H1 (cell line): ENCODE measurements at regions not wholly inside any gene's neighbourhood (a gene's known extent, or its start where the extent isn't known, plus 50 kb on each side); places are given as distances from the start of the nearest gene placed in this dataset.

Experiments
- CTCF ChIA-PET: fragments of 300-600 bp; sonication (Branson Sonifier 250); formaldehyde crosslinking; loops from one replicate; lab custom pipeline; 2021; ENCODE audit not compliant: partially characterized antibody; lab: Charles Lee
- POLR2A ChIA-PET: fragments of 300-600 bp; sonication (Branson Sonifier 250); formaldehyde crosslinking; loops from one replicate; lab custom pipeline; 2021; ENCODE audit warnings: inconsistent platforms; ENCODE audit not compliant: partially characterized antibody; lab: Charles Lee
- DNase-seq, 2 experiments: peaks; one replicate each; pipeline versions ENCODE4 v3.0.0 to v3.0.0-alpha.2; 2010 to 2022; ENCODE audit warnings: low spot score in 2 of 2, low read depth in 1 of 2, mixed read lengths in 1 of 2
- FAIRE-seq: peaks from 2 replicates; lab custom pipeline; 2011; peaks lifted over from hg19 to GRCh38; lab: Jason Lieb, UNC
- H2AFZ ChIP-seq: 2 replicates; pipeline ENCODE4 v1.8.1; 2012; ENCODE audit warnings: low read length, inconsistent platforms
- H2AK5ac ChIP-seq: 2 replicates; pipeline ENCODE4 v1.6.1; 2013; ENCODE audit warnings: low read depth, low read length
- H2BK120ac ChIP-seq: replicated peaks from 2 replicates; pipeline ENCODE3; 2013; ENCODE audit warnings: low read depth, low read length, inconsistent platforms
- H2BK12ac ChIP-seq: 2 replicates; pipeline ENCODE4 v1.6.1; 2013; ENCODE audit warnings: low read depth, low read length
- H2BK15ac ChIP-seq: 2 replicates; pipeline ENCODE4 v1.6.1; 2013; ENCODE audit warnings: low read length
- H2BK20ac ChIP-seq: 2 replicates; pipeline ENCODE4 v1.6.1; 2013; ENCODE audit warnings: low read length
- H2BK5ac ChIP-seq: 2 replicates; pipeline ENCODE4 v1.6.1; 2013; ENCODE audit warnings: low read depth, low read length
- H3K14ac ChIP-seq: 2 replicates; pipeline ENCODE4 v1.6.1; 2013; ENCODE audit warnings: inconsistent platforms; ENCODE audit not compliant: insufficient read length
- H3K18ac ChIP-seq: 2 replicates; pipeline ENCODE4 v1.6.1; 2013; ENCODE audit warnings: low read length; ENCODE audit errors: extremely low read depth
- H3K23ac ChIP-seq: 2 replicates; pipeline ENCODE4 v1.6.1; 2013; ENCODE audit warnings: inconsistent platforms; ENCODE audit not compliant: insufficient read length
- H3K23me2 ChIP-seq: 2 replicates; pipeline ENCODE4 v1.6.1; 2013; ENCODE audit warnings: low read depth, low read length
- H3K27ac ChIP-seq: 2 replicates; pipeline ENCODE4 v1.6.1; 2011; ENCODE audit warnings: low read depth, low read length, inconsistent platforms
- H3K27me3 ChIP-seq, 4 experiments: replicated peaks in 1 of 4; 1 replicate in 1 of 4; 2 replicates in 3 of 4; pipeline versions ENCODE4 v1.6.1 to v1.8.1; 2011 to 2013; ENCODE audit warnings: low read length in 3 of 4, mild to moderate bottlenecking in 3 of 4, inconsistent platforms in 2 of 4, mixed read lengths in 2 of 4, moderate library complexity in 1 of 4; ENCODE audit not compliant: control insufficient read depth in 3 of 4, insufficient read depth in 3 of 4; ENCODE audit errors: extremely low read depth in 1 of 4
- H3K36me3 ChIP-seq, 4 experiments: 2 replicates each; pipeline versions ENCODE4 v1.6.1 to v1.8.1; 2011 to 2013; ENCODE audit warnings: mild to moderate bottlenecking in 4 of 4, low read length in 3 of 4, moderate library complexity in 2 of 4, control low read depth in 1 of 4, inconsistent platforms in 1 of 4; ENCODE audit not compliant: insufficient read depth in 4 of 4, control insufficient read depth in 2 of 4
- H3K4ac ChIP-seq: replicated peaks from 2 replicates; pipeline ENCODE3; 2013; ENCODE audit warnings: low read length, low read depth, mixed read lengths, inconsistent platforms; ENCODE audit not compliant: insufficient read length
- H3K4me1 ChIP-seq, 4 experiments: replicated peaks in 1 of 4; 1 replicate in 1 of 4; 2 replicates in 3 of 4; pipeline versions ENCODE4 v1.6.1 to v1.8.1; 2011 to 2013; ENCODE audit warnings: low read length in 3 of 4, inconsistent platforms in 2 of 4, mixed read lengths in 1 of 4; ENCODE audit not compliant: insufficient read depth in 4 of 4, control insufficient read depth in 3 of 4
- H3K4me2 ChIP-seq, 2 experiments: 2 replicates each; pipeline versions ENCODE4 v1.6.1 to v1.8.1; 2011 to 2013; ENCODE audit warnings: low read depth in 2 of 2, low read length in 2 of 2, control low read depth in 1 of 2, inconsistent platforms in 1 of 2, mild to moderate bottlenecking in 1 of 2; ENCODE audit not compliant: insufficient read depth in 1 of 2
- H3K4me3 ChIP-seq, 4 experiments: fragments of 200-600, 300-600 bp in 1 of 4; sonication (generic), shearing (Covaris generic), sonication (Bioruptor Twin) in 1 of 4; 2 replicates each; pipeline versions ENCODE4 v1.5.1 to v1.8.1; 2011 to 2016; ENCODE audit warnings: low read length in 4 of 4, low read depth in 3 of 4, control low read depth in 2 of 4, inconsistent platforms in 2 of 4, mild to moderate bottlenecking in 2 of 4, mixed read lengths in 1 of 4, moderate library complexity in 1 of 4; ENCODE audit not compliant: insufficient read depth in 2 of 4; ENCODE audit errors: extremely low read depth in 1 of 4
- H3K56ac ChIP-seq: replicated peaks from 2 replicates; pipeline ENCODE3; 2013; ENCODE audit warnings: low read depth, mild to moderate bottlenecking, mixed read lengths, low read length, inconsistent platforms; ENCODE audit not compliant: insufficient read length
- H3K79me1 ChIP-seq: 2 replicates; pipeline ENCODE4 v1.6.1; 2013; ENCODE audit warnings: low read depth, low read length, control low read depth
- H3K79me2 ChIP-seq, 2 experiments: 2 replicates each; pipeline versions ENCODE4 v1.6.1 to v1.8.1; 2012 to 2013; ENCODE audit warnings: low read length in 2 of 2, mild to moderate bottlenecking in 2 of 2, inconsistent platforms in 1 of 2; ENCODE audit not compliant: insufficient read depth in 2 of 2, control insufficient read depth in 1 of 2
- H3K9ac ChIP-seq, 4 experiments: replicated peaks in 1 of 4; 1 replicate in 1 of 4; 2 replicates in 3 of 4; pipeline versions ENCODE4 v1.6.1 to v1.8.1; 2011 to 2013; ENCODE audit warnings: low read depth in 3 of 4, low read length in 3 of 4, control low read depth in 2 of 4, mild to moderate bottlenecking in 2 of 4, moderate library complexity in 2 of 4, inconsistent platforms in 1 of 4; ENCODE audit errors: extremely low read depth in 1 of 4
- H3K9me3 ChIP-seq, 2 experiments: 2 replicates each; pipeline versions ENCODE4 v1.6.1 to v1.8.1; 2012 to 2013; ENCODE audit warnings: mild to moderate bottlenecking in 2 of 2, moderate library complexity in 2 of 2, control low read depth in 1 of 2, inconsistent platforms in 1 of 2, low read depth in 1 of 2, low read length in 1 of 2, mixed read lengths in 1 of 2; ENCODE audit not compliant: insufficient read depth in 2 of 2
- H4K20me1 ChIP-seq, 2 experiments: replicated peaks in 1 of 2; 2 replicates each; pipeline versions ENCODE3 to v1.8.1; 2011 to 2013; ENCODE audit warnings: inconsistent platforms in 2 of 2, low read length in 2 of 2, mild to moderate bottlenecking in 1 of 2; ENCODE audit not compliant: insufficient read depth in 2 of 2, control insufficient read depth in 1 of 2
- H4K5ac ChIP-seq: 2 replicates; pipeline ENCODE4 v1.6.1; 2013; ENCODE audit warnings: low read length, low read depth, mixed read lengths, inconsistent platforms; ENCODE audit not compliant: insufficient read length
- H4K8ac ChIP-seq: 2 replicates; pipeline ENCODE4 v1.8.0; 2013; ENCODE audit warnings: mild to moderate bottlenecking, moderate library complexity, low read length, inconsistent platforms; ENCODE audit not compliant: insufficient read depth; ENCODE audit errors: extremely low read depth
- H4K91ac ChIP-seq: replicated peaks from 2 replicates; pipeline ENCODE3; 2013; ENCODE audit warnings: low read length, mixed read lengths, inconsistent platforms; ENCODE audit not compliant: insufficient read length
- BCL11A ChIP-seq, 2 experiments: IDR thresholded peaks; one replicate each; pipeline ENCODE4 v1.6.1; 2011; ENCODE audit warnings: low read depth in 2 of 2, low read length in 2 of 2, mild to moderate bottlenecking in 2 of 2
- CTBP2 ChIP-seq: IDR thresholded peaks from 2 replicates; pipeline ENCODE4 v1.7.0; 2011; ENCODE audit warnings: borderline replicate concordance, mild to moderate bottlenecking, moderate library complexity, mixed read lengths, low read length; ENCODE audit not compliant: insufficient read depth, insufficient read length
- EGR1 ChIP-seq: IDR thresholded peaks from 2 replicates; pipeline ENCODE4 v1.6.1; 2011; ENCODE audit warnings: low read depth, low read length, borderline replicate concordance
- EP300 ChIP-seq, 2 experiments: IDR thresholded peaks; 1 replicate in 1 of 2; 2 replicates in 1 of 2; pipeline ENCODE4 v1.6.1; 2011 to 2012; ENCODE audit warnings: low read depth in 2 of 2, low read length in 2 of 2, mild to moderate bottlenecking in 2 of 2, borderline replicate concordance in 1 of 2, inconsistent platforms in 1 of 2, moderate library complexity in 1 of 2
- KDM4A ChIP-seq: IDR thresholded peaks from one replicate; pipeline ENCODE4 v1.7.1; 2012; ENCODE audit warnings: low read depth, mild to moderate bottlenecking, moderate library complexity, low read length, inconsistent platforms; ENCODE audit not compliant: severe bottlenecking
- MAFK ChIP-seq: IDR thresholded peaks from 2 replicates; pipeline ENCODE4 v1.6.1; 2012; ENCODE audit warnings: low read depth, mild to moderate bottlenecking, improper control_type of control experiment, low read length
- RNF2 ChIP-seq: fragments of 200-900, 300-1000 bp; sonication (generic); IDR thresholded peaks from 2 replicates; pipeline ENCODE4 v1.7.1; 2016; ENCODE audit warnings: borderline replicate concordance, low read depth, mild to moderate bottlenecking, antibody characterized with exemption, low read length; ENCODE audit not compliant: poor library complexity, severe bottlenecking; ENCODE audit errors: missing control alignments
- TCF12 ChIP-seq: IDR thresholded peaks from 2 replicates; pipeline ENCODE4 v1.6.1; 2011; ENCODE audit warnings: low read depth, mild to moderate bottlenecking, low read length
- ZNF274 ChIP-seq: IDR thresholded peaks from 2 replicates; pipeline ENCODE4 v1.7.0; 2012; ENCODE audit warnings: low read length, borderline replicate concordance; ENCODE audit errors: extremely low read depth
- WGBS, 2 experiments: shearing (Covaris generic) in 1 of 2; methylation state at CpG; one replicate each; pipeline versions ENCODE4 v1.1.6 to v1.1.7; 2013 to 2015; ENCODE audit warnings: low lambda C conversion rate in 2 of 2, mixed read lengths in 2 of 2, inconsistent platforms in 1 of 2, low coverage in 1 of 2, missing lambda C conversion rate in 1 of 2; ENCODE audit not compliant: insufficient replicate concordance in 2 of 2, insufficient coverage in 1 of 2, insufficient read length in 1 of 2; ENCODE audit errors: extremely low coverage in 1 of 2, missing lambda C conversion rate in 1 of 2; 5-methylcytosine and 5-hydroxymethylcytosine counted together
- TF ChIP-seq, protein P1 (sequence below): IDR thresholded peaks from 2 replicates; pipeline ENCODE4 v1.6.1; 2012; ENCODE audit warnings: inconsistent platforms
- TF ChIP-seq, protein P2 (sequence below): IDR thresholded peaks from 2 replicates; pipeline ENCODE4 v1.6.1; 2011; ENCODE audit warnings: low read depth, mild to moderate bottlenecking, low read length; ENCODE audit not compliant: insufficient read depth

DNA sequence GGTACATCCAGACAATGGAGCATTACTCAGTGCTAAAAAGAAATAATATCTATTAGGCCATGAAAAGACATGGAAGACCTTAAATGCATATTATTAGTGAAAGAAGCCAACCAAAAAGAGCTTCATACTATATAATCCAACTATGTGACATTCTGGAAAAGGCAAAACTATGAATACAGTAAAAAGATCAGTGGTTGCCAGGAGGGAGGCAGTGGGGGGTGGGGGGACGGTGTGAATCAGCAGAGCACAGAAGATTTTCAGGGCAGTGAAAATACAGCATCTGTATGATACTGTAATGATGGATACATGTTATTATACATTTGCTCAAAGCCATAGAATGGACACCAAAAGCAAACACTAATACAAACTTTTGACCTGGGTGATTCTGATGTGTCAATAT is 339.4 kb upstream of the SNX7 start:
- no peak overlapping the region for H3K18ac ChIP-seq
- H2BK5ac ChIP-seq: no peak overlapping the region
- H2BK12ac ChIP-seq: no peak overlapping the region
- TF ChIP-seq BCL11A (IDR thresholded peaks at IDR 0.05; ENCODE audit: low read depth in 2 of 2, low read length in 2 of 2) (no peak), TCF12 (no peak), EGR1 (no peak), ZNF274 (no peak), KDM4A (no peak), MAFK (no peak), EP300 (IDR thresholded peaks at IDR 0.05; ENCODE audit: borderline replicate concordance in 1 of 2, low read depth in 2 of 2, low read length in 2 of 2) (no peak), RNF2 (no peak), CTBP2 (no peak)
- TF ChIP-seq, protein P1, sequence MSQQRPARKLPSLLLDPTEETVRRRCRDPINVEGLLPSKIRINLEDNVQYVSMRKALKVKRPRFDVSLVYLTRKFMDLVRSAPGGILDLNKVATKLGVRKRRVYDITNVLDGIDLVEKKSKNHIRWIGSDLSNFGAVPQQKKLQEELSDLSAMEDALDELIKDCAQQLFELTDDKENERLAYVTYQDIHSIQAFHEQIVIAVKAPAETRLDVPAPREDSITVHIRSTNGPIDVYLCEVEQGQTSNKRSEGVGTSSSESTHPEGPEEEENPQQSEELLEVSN: no peak
- TF ChIP-seq, protein P2, sequence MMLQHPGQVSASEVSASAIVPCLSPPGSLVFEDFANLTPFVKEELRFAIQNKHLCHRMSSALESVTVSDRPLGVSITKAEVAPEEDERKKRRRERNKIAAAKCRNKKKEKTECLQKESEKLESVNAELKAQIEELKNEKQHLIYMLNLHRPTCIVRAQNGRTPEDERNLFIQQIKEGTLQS: no peak
- no peak overlapping the region for H3K56ac ChIP-seq
- no peaks in the 10 kb centered on the region for H3K27me3 ChIP-seq
- no peaks in the 10 kb centered on the region for H3K23me2 ChIP-seq
- H3K4me2 ChIP-seq: no peak overlapping the region
- no peaks in the 10 kb centered on the region for H3K9me3 ChIP-seq
- ChIA-PET CTCF (no interaction called here), POLR2A (no interaction called here)
- no peak overlapping the region for H2BK120ac ChIP-seq
- H4K91ac ChIP-seq: no peak overlapping the region
- no peak overlapping the region for H2BK20ac ChIP-seq
- no peaks in the 10 kb centered on the region for H4K20me1 ChIP-seq
- H3K9ac ChIP-seq: no peak overlapping the region
- no peaks in the 10 kb centered on the region for H3K79me1 ChIP-seq
- DNase-seq (no peak), FAIRE-seq (no peak)
- no peak overlapping the region for H3K27ac ChIP-seq
- H2AFZ ChIP-seq: no peak overlapping the region
- no peaks in the 10 kb centered on the region for H3K36me3 ChIP-seq
- no peak overlapping the region for H3K4me3 ChIP-seq
- no peaks in the 10 kb centered on the region for H3K4me1 ChIP-seq
- 88% methylated on average over 1 of the region's 1 CpG; no CpG with 5 or more reads in 1 of the 2 experiments for WGBS, 2 experiments
- no peak overlapping the region for H3K14ac ChIP-seq
- H4K5ac ChIP-seq: no peak overlapping the region
- no peak overlapping the region for H3K23ac ChIP-seq
- H2AK5ac ChIP-seq: no peak overlapping the region
- H3K4ac ChIP-seq: no peak overlapping the region
- H3K79me2 ChIP-seq: no peaks in the 10 kb centered on the region
- H4K8ac ChIP-seq: no peak overlapping the region
- no peak overlapping the region for H2BK15ac ChIP-seq
